ENCODE measurements at regions not wholly inside any gene's neighbourhood (a gene's known extent, or its start where the extent isn't known, plus 50 kb on each side); places are given as distances from the start of the nearest gene placed in this dataset.

DNA sequence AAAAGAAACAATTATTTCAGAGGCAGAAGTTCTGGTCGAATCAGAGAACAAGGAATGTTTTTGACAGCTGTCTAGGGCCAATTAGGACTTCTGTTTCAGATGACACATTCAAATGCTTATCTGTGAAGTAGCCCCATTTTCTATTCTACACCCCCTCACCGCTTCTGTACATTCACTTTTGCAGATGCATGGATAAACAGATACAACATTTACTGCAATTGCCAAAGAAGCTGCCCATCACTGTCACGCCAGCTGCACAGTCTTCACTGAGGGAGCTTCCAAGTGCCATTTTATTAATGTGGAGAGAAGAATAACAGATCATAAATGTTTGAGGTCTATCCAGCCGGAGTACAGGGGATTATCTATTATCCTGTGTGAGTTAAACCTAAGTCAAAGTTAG, 426.8 kb upstream of the ARID1B start:
- TF ChIP-seq, protein P1, sequence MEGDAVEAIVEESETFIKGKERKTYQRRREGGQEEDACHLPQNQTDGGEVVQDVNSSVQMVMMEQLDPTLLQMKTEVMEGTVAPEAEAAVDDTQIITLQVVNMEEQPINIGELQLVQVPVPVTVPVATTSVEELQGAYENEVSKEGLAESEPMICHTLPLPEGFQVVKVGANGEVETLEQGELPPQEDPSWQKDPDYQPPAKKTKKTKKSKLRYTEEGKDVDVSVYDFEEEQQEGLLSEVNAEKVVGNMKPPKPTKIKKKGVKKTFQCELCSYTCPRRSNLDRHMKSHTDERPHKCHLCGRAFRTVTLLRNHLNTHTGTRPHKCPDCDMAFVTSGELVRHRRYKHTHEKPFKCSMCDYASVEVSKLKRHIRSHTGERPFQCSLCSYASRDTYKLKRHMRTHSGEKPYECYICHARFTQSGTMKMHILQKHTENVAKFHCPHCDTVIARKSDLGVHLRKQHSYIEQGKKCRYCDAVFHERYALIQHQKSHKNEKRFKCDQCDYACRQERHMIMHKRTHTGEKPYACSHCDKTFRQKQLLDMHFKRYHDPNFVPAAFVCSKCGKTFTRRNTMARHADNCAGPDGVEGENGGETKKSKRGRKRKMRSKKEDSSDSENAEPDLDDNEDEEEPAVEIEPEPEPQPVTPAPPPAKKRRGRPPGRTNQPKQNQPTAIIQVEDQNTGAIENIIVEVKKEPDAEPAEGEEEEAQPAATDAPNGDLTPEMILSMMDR (IDR thresholded peaks at IDR 0.05), result no peak
- no peak for TF ChIP-seq POLR2A (IDR thresholded peaks at IDR 0.05)

Measured in prostate gland (tissue), 2 donors.